PFSK-1 (cell line): ENCODE measurements at regions not wholly inside any gene's neighbourhood (a gene's known extent, or its start where the extent isn't known, plus 50 kb on each side); places are given as distances from the start of the nearest gene placed in this dataset.

Source experiments
- POLR2AphosphoS5 ChIP-seq: IDR thresholded peaks from 2 replicates; pipeline ENCODE4 v1.6.1; 2012; ENCODE audit warnings: low read depth, mild to moderate bottlenecking, control low read depth, low read length, moderate library complexity
- REST ChIP-seq, 2 experiments: IDR thresholded peaks; 2 replicates each; pipeline versions ENCODE4 v1.6.1 to v1.8.0; 2011 to 2012; ENCODE audit warnings: low read depth in 2 of 2, low read length in 2 of 2, control low read depth in 1 of 2, inconsistent platforms in 1 of 2, mild to moderate bottlenecking in 1 of 2, moderate library complexity in 1 of 2; ENCODE audit not compliant: insufficient read depth in 1 of 2
- TAF1 ChIP-seq: IDR thresholded peaks from 2 replicates; pipeline ENCODE4 v1.6.1; 2012; ENCODE audit warnings: low read length, control low read depth, borderline replicate concordance; ENCODE audit not compliant: insufficient read depth

GRCh38 chr5:167944121-167944852, 347.2 kb upstream of the WWC1 start:
- TF ChIP-seq TAF1 (no peak), POLR2AphosphoS5 (no peak), REST (IDR thresholded peaks at IDR 0.05; ENCODE audit: insufficient read depth in 1 of 2, low read depth in 2 of 2, low read length in 2 of 2) (no peak)
